BJ (cell line): ENCODE measurements at regions not wholly inside any gene's neighbourhood (a gene's known extent, or its start where the extent isn't known, plus 50 kb on each side); places are given as distances from the start of the nearest gene placed in this dataset.

Source experiments
- CTCF ChIA-PET: fragments of 350-600 bp; formaldehyde crosslinking; extraction: SDS; loops from one replicate; lab custom pipeline; 2021; ENCODE audit warnings: antibody characterized with exemption, inconsistent platforms; lab: Yijun Ruan, JAX
- POLR2A ChIA-PET: fragments of 300-600 bp; sonication (Branson Sonifier 250); formaldehyde crosslinking; extraction: SDS; loops from one replicate; lab custom pipeline; 2021; ENCODE audit warnings: antibody characterized with exemption; lab: Charles Lee
- DNase-seq: peaks from one replicate; pipeline ENCODE4 v3.0.0-alpha.2; 2011; ENCODE audit warnings: low read depth
- H3K27me3 ChIP-seq: 2 replicates; pipeline ENCODE4 v1.6.0; 2011; ENCODE audit warnings: low read length; ENCODE audit not compliant: control insufficient read depth, insufficient read depth
- H3K36me3 ChIP-seq: 2 replicates; pipeline ENCODE4 v1.5.1; 2011; ENCODE audit warnings: low read length; ENCODE audit not compliant: control insufficient read depth, insufficient read depth
- H3K4me3 ChIP-seq: 2 replicates; pipeline ENCODE4 v1.5.1; 2011; ENCODE audit warnings: low read depth, mild to moderate bottlenecking, control low read depth, low read length
- CTCF ChIP-seq: IDR thresholded peaks from 2 replicates; pipeline ENCODE4 v1.5.1; 2011; ENCODE audit warnings: low read depth, mild to moderate bottlenecking, control low read depth, inconsistent platforms, low read length, moderate library complexity; ENCODE audit not compliant: insufficient read depth

GRCh38 chr6:100088009-100088408, 94.0 kb upstream of the MCHR2 start:
- CTCF ChIA-PET = interaction anchor here (0.7 to 4.2 kb wide), 7 partner anchors 12 to 372 kb away, joined by 3 to 14 read pairs (median 3); no protein-coding TSS in a partner anchor
- POLR2A ChIA-PET = interaction anchor here (0.6 kb wide), 1 partner anchor 569 kb away, joined by 4 read pairs; no protein-coding TSS in a partner anchor
- Histone ChIP-seq H3K4me3 (no peak overlapping the region), H3K27me3 (no peaks in the 10 kb centered on the region), H3K36me3 (no peaks in the 10 kb centered on the region)
- no peak for TF ChIP-seq CTCF
- DNase-seq = peak; percentile 95

- TF ChIP-seq CTCF = no peak
- Histone ChIP-seq H3K36me3 (no peaks in the 10 kb centered on the region), H3K4me3 (no peak overlapping the region), H3K27me3 (no peaks in the 10 kb centered on the region)
- DNase-seq = no peak
- CTCF ChIA-PET = interaction anchor here (0.6 to 2.4 kb wide), 2 partner anchors 128 to 217 kb away, joined by 3 to 8 read pairs; no protein-coding TSS in a partner anchor
- POLR2A ChIA-PET = no interaction called here
These were observed 91.0 kb upstream of the MCHR2 start for GRCh38 chr6:100084991-100085364.

- ChIA-PET CTCF (interaction anchor here (0.6 to 2.4 kb wide), 2 partner anchors 129 to 216 kb away, joined by 3 to 8 read pairs; no protein-coding TSS in a partner anchor), POLR2A (no interaction called here)
- Histone ChIP-seq H3K27me3 (no peaks in the 10 kb centered on the region), H3K4me3 (no peak overlapping the region), H3K36me3 (no peaks in the 10 kb centered on the region)
- no peak for TF ChIP-seq CTCF
- peak; percentile 83 for DNase-seq
These were observed 90.4 kb upstream of the MCHR2 start for GRCh38 chr6:100084316-100084990.

- ChIA-PET CTCF (interaction anchor here (0.6 to 2.6 kb wide), 6 partner anchors 18 to 509 kb away, joined by 3 to 11 read pairs (median 4); no protein-coding TSS in a partner anchor), POLR2A (no interaction called here)
- Histone ChIP-seq H3K4me3 (no peak overlapping the region), H3K36me3 (no peaks in the 10 kb centered on the region), H3K27me3 (no peaks in the 10 kb centered on the region; the same call in none of the 2 replicates)
- peak; percentile 68 for TF ChIP-seq CTCF
- no peak for DNase-seq
These were observed 84.5 kb upstream of the MCHR2 start for GRCh38 chr6:100078509-100078908.

GRCh38 chr6:100065348-100065747, 71.3 kb upstream of the MCHR2 start:
- ChIA-PET CTCF (interaction anchor here (1.0 kb wide), 1 partner anchor 9 kb away, joined by 4 read pairs; no protein-coding TSS in a partner anchor), POLR2A (interaction anchor here (0.8 kb wide), 1 partner anchor 227 kb away, joined by 4 read pairs; no protein-coding TSS in a partner anchor)
- DNase-seq = no peak
- Histone ChIP-seq H3K4me3 (no peak overlapping the region), H3K27me3 (no peaks in the 10 kb centered on the region), H3K36me3 (no peaks in the 10 kb centered on the region)
- TF ChIP-seq CTCF = no peak
